ENCODE measurements at regions not wholly inside any gene's neighbourhood (a gene's known extent, or its start where the extent isn't known, plus 50 kb on each side); places are given as distances from the start of the nearest gene placed in this dataset.

DNA sequence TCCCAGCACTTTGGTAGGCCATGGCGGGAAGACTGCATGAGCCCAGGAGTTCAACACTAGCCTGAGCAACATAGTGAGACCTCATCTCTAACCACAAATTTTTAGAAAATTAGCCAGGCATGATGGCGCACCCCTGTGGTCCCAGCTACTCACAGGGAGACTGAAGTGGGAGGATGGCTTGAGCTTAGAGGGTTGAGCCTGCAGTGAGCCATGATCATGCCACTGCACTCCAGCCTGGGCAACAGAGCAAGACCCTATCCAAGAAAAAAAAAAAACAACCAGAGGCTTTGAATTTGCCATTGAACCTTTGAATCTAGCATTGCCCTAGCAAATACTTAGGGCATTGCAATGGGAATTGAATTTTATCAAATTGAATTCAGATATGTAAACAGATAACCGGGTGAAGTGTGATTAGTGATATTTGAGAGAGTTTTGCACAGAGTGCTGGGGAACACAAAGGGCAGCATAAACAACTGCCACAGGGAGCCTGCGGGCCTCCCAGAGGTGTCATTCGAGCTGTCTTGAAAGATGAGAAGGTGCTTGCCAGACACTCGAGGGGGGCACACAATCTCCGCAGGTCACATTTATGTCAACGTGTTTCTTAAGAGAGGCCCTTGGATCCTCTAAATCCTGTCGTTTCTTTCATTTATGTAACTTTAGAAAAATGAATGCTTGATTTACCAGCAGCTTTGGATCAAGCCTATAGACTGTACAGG lies 200.3 kb downstream of the AASDH start:
- H3K9ac ChIP-seq (ENCODE audit: extremely low read depth, insufficient read length, low read length): no peak overlapping the region
- no peak overlapping the region for H3K23ac ChIP-seq (ENCODE audit: insufficient read length, low read depth, low read length)
- H3K4me2 ChIP-seq (ENCODE audit: insufficient read depth, insufficient read length, low read length): no peak overlapping the region
- no peak overlapping the region for H2BK20ac ChIP-seq (ENCODE audit: low read depth, low read length, poor library complexity, severe bottlenecking)
- no peaks in the 10 kb centered on the region for H3K27me3 ChIP-seq (ENCODE audit: insufficient read depth, low read length)
- Mint-ChIP-seq H3K36me3 (ENCODE audit: insufficient read depth in 1 of 3, low read depth in 3 of 3) (peaks cover 12 to 16% (median 15%) of the 10 kb centered on the region in 3 experiments), H3K4me1 (peaks cover 15 to 19% of the 10 kb centered on the region in 2 experiments), H3K27me3 (ENCODE audit: low read depth) (no peaks in the 10 kb centered on the region; the same call in 1 of the 2 replicates), H3K9me3 (peaks cover 12 to 14% of the 10 kb centered on the region in 2 experiments; a peak in 4 of 5 replicates), H3K27ac (no peak overlapping the region; a peak in 1 of 7 replicates), H3K4me3 (0 out of 5 replicates have a peak overlapping the region, but pooled peaks of 1 of the 2 experiments have one; percentile 20)
- no peak overlapping the region for H2AK5ac ChIP-seq (ENCODE audit: insufficient read length, low read length)
- H3K56ac ChIP-seq (ENCODE audit: insufficient read length, low read depth, low read length): no peak overlapping the region
- H4K91ac ChIP-seq (ENCODE audit: insufficient read length, low read depth, low read length): no peak overlapping the region
- no peak overlapping the region for H3K18ac ChIP-seq (ENCODE audit: insufficient read length, low read depth, low read length)
- H4K5ac ChIP-seq (ENCODE audit: insufficient read length, low read depth, low read length): no peak overlapping the region
- H3K14ac ChIP-seq (ENCODE audit: insufficient read depth, low read length): no peak overlapping the region
- no peak overlapping the region for H2AFZ ChIP-seq (ENCODE audit: low read length)
- WGBS (ENCODE audit: extremely low coverage, insufficient read length, low lambda C conversion rate): no CpG with 5 or more reads among the region's 9 CpGs
- no peak overlapping the region for H2BK15ac ChIP-seq (ENCODE audit: low read depth, low read length)
- H2BK12ac ChIP-seq (ENCODE audit: insufficient read length, low read depth, low read length): no peak overlapping the region
- H3K4me1 ChIP-seq (ENCODE audit: insufficient read depth, low read length): no peaks in the 10 kb centered on the region; the same call in 1 of the 2 replicates
- DNase-seq: no peak
- H2BK5ac ChIP-seq (ENCODE audit: insufficient read length, low read length): no peak overlapping the region
- H3K79me2 ChIP-seq (ENCODE audit: insufficient read depth, low read length): no peaks in the 10 kb centered on the region
- no peak overlapping the region for H3T11ph ChIP-seq (ENCODE audit: low read length)
- no peak overlapping the region for H3K4ac ChIP-seq (ENCODE audit: low read depth, low read length)
- H4K8ac ChIP-seq (replicated peaks; ENCODE audit: insufficient read length, low read depth, low read length): no peak overlapping the region
- no peaks in the 10 kb centered on the region for H3K9me3 ChIP-seq (ENCODE audit: control insufficient read depth, low read depth, low read length)
- H3K23me2 ChIP-seq (ENCODE audit: insufficient read length, low read depth, low read length, poor library complexity, severe bottlenecking): no peaks in the 10 kb centered on the region
- TF ChIP-seq, protein P1, sequence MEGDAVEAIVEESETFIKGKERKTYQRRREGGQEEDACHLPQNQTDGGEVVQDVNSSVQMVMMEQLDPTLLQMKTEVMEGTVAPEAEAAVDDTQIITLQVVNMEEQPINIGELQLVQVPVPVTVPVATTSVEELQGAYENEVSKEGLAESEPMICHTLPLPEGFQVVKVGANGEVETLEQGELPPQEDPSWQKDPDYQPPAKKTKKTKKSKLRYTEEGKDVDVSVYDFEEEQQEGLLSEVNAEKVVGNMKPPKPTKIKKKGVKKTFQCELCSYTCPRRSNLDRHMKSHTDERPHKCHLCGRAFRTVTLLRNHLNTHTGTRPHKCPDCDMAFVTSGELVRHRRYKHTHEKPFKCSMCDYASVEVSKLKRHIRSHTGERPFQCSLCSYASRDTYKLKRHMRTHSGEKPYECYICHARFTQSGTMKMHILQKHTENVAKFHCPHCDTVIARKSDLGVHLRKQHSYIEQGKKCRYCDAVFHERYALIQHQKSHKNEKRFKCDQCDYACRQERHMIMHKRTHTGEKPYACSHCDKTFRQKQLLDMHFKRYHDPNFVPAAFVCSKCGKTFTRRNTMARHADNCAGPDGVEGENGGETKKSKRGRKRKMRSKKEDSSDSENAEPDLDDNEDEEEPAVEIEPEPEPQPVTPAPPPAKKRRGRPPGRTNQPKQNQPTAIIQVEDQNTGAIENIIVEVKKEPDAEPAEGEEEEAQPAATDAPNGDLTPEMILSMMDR (conservative IDR thresholded peaks at IDR 0.05): no peak
- no peak overlapping the region for H3K27ac ChIP-seq (ENCODE audit: insufficient read length, low read depth, low read length)
- no peaks in the 10 kb centered on the region for H3K79me1 ChIP-seq (ENCODE audit: insufficient read depth, low read depth, low read length, poor library complexity, severe bottlenecking)
- H4K20me1 ChIP-seq (ENCODE audit: control insufficient read depth, insufficient read depth, insufficient read length): no peaks in the 10 kb centered on the region
- H2BK120ac ChIP-seq (ENCODE audit: low read depth, low read length, poor library complexity, severe bottlenecking): no peak overlapping the region

Data from H9 (cell line).